ENCODE measurements at regions not wholly inside any gene's neighbourhood (a gene's known extent, or its start where the extent isn't known, plus 50 kb on each side); places are given as distances from the start of the nearest gene placed in this dataset.

DNA sequence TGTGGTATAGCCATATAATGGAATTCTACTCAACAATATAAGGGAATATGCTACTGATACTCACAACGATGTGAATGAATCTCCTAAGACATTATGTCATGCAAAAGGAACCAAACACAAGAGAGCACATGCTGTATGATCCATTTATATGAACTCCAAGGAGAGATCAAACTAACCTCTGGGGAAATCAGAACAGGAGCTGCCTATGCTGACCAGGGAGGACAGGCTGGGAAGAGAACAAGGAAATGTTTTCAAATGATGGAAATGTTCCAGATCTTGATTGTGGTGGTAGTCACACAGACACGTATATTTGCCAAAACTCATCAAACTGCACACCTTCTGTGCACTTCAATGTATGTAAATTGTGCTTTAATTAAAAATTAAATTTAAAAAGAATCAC, 175.3 kb downstream of the BCOR start:
- no peak overlapping the region for H3K4me3 ChIP-seq (ENCODE audit: low read depth, low read length)
- no peak for TF ChIP-seq CTCF (IDR thresholded peaks at IDR 0.05; ENCODE audit: borderline replicate concordance, insufficient read depth, low read depth, low read length)

DNA sequence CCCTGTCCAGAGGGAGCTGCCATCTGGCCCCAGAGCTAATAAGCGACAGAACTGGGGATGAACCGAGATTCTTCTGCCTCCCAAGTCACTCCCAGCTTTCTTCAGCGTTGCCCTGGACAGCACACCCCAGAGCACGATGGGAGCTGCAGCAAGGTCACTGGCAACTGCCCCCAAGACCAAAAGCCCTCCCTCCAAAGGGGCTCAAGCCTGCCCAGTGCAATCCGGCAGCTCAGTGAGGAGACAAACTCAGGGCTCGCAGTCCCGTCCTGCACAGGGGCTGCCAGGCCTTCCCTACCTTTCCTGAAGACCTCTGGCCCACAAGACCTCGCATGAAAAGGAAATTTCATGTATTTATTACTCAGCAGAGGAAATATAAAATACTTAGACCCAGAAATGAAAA, 174.8 kb downstream of the BCOR start:
- no peak for TF ChIP-seq CTCF (IDR thresholded peaks at IDR 0.05; ENCODE audit: borderline replicate concordance, insufficient read depth, low read depth, low read length)

DNA sequence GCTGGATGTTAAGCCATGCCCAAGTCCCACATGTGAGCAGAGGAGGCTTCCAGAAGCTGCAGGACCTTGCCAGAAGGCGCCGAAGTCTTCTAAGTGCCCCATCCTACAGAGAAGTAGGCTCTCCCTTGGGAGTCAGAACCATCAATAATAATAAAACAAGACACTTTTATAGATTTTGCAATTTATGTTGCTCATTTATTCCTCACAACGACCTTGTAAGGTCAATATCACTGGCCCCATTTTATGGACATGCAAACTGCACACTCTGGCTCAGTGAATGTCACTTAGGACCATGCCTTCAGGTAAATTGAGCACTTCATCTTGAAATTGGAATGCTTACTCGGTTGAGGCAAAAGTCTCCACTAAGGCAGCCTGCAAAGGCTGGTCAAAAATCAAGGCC, 170.4 kb downstream of the BCOR start:
- H3K4me3 ChIP-seq (ENCODE audit: low read depth, low read length) = no peak overlapping the region
- no peak for TF ChIP-seq CTCF (IDR thresholded peaks at IDR 0.05; ENCODE audit: borderline replicate concordance, insufficient read depth, low read depth, low read length)

More for the DNA sequence above, 174.8 kb downstream of the BCOR start:
- no peak overlapping the region for H3K4me3 ChIP-seq (ENCODE audit: low read depth, low read length)

DNA sequence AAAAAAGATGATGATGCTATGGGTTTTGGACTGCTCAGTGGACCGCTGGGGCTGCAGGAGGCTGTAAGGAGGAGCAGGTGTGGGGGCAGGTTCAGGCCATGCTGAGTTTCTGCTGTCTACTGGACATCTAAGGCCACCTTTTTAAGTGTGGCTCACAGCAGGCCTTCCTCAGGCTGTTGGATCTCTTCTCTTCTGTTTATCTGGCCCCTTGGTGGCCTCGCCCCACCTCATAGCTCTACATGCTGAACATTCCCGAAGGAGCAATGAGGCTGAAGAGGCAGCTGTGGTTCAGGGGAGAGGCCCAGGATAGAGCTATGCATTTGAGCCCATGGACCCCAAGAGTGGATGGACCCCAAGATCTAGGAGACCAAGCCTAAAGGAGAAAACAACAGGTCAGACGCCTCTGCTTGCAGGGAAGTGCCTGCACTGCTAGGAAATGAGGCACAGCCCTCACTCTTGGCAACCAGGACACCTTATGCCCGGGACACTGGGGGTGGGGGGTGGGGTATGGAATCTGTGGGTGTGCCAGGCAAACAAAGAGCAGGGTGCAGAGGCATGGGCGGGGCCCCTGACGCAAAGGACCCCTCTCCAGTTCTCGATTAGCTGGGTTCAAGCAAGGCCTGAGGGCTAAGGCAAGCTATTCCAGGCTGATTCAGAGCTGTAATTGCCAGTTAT, 168.9 kb downstream of the BCOR start:
- no peak for TF ChIP-seq CTCF (IDR thresholded peaks at IDR 0.05; ENCODE audit: borderline replicate concordance, insufficient read depth, low read depth, low read length)

GRCh38 chrX:39929379-39930025, 168.3 kb downstream of the BCOR start:
- H3K4me3 ChIP-seq (ENCODE audit: low read depth, low read length) = no peak overlapping the region
- no peak for TF ChIP-seq CTCF (IDR thresholded peaks at IDR 0.05; ENCODE audit: borderline replicate concordance, insufficient read depth, low read depth, low read length)

More for the DNA sequence above, 168.9 kb downstream of the BCOR start:
- no peak overlapping the region for H3K4me3 ChIP-seq (ENCODE audit: low read depth, low read length)

DNA sequence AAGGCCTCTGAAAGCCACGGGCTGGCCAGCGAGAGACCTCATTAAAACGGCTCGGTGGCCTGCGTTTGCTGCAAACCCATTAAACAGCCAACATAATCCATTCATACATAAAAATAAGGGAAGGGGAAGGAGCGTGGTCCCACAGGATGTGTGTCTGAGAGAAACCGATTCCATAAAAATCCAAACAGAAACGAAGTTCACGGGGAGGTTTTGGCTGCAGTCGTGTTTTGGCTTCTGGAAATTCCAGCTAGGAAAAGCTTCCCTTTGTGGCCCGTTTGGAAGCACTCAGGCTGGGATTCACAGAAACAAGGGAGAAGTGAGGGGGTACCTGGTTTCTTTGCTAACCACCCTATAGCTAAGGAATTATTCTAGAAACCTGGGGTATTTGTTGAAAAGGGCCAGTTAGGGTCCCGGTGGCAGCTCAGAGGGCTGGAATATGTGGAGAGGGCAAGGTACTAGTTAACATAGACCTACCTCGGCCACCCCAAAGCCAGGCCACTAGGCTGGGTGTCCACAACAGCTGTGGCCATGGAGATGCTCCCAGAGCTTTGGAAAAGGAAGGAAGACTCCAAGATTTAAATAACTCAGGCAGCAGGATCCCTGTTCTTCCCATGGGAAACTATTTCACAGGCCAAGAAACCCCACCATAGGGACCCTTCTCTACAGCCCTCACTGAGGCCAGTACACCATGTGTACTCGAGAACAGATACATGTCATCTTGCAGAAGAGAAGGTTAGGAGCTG, 166.8 kb downstream of the BCOR start:
- no peak overlapping the region for H3K4me3 ChIP-seq (ENCODE audit: low read depth, low read length)
- no peak for TF ChIP-seq CTCF (IDR thresholded peaks at IDR 0.05; ENCODE audit: borderline replicate concordance, insufficient read depth, low read depth, low read length)

Measured in GM12875 (cell line).